AG09319 (cell line): ENCODE measurements at regions not wholly inside any gene's neighbourhood (a gene's known extent, or its start where the extent isn't known, plus 50 kb on each side); places are given as distances from the start of the nearest gene placed in this dataset.

ENCODE experiments used
- DNase-seq: peaks from one replicate; pipeline ENCODE4 v3.0.0-alpha.2; 2010; ENCODE audit warnings: low read depth; ENCODE audit errors: extremely low read depth
- CTCF ChIP-seq: IDR thresholded peaks from 2 replicates; pipeline ENCODE4 v1.5.1; 2011; ENCODE audit warnings: low read depth, mild to moderate bottlenecking, inconsistent platforms, low read length, moderate library complexity

DNA sequence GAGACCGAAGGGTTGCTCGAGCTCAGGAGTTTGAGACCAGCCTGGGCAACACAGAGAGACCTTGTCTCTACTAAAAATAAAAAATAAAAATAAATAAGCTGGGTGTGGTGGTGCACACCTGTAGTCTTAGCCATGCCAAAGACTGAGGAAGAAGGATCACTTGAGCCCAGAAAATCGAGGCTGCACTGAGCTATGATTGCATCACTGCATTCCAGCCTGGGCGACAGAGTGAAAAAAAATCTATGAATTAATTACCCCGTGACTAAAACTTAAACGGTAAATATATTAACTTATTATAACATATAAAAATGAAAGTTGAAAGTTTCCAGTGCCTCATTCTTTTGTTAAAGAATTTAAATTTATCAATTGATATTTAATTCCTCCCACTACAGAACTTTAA, 273.7 kb downstream of the KLF12 start:
- no peak for TF ChIP-seq CTCF
- DNase-seq, result no peak

- TF ChIP-seq CTCF, result no peak
- no peak for DNase-seq
These were observed 274.4 kb downstream of the KLF12 start for GRCh38 chr13:73859841-73860240.

GRCh38 chr13:73857106-73857505, 277.1 kb downstream of the KLF12 start:
- TF ChIP-seq CTCF, result no peak
- DNase-seq, result no peak

DNA sequence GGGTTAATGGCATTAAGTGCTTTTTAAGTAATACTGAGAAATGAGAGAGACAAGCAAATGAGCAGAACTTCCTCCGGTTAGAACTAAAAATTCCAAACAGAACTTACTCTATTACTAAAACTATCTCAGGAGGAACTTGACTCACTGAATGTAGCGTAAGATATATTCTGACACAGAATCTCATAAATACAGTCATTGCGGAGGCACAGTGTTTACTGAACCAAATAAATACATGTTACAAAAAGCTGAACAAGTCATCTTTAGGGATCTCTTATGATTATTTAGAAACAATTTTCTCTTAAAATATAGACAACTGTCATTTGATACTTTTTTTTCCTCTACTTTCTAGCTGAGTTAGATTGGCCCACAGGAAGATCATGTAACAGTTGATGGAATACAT, 283.1 kb downstream of the KLF12 start:
- no peak for DNase-seq
- no peak for TF ChIP-seq CTCF

GRCh38 chr13:73850104-73850873, 283.9 kb downstream of the KLF12 start:
- no peak for DNase-seq
- TF ChIP-seq CTCF, result no peak

DNA sequence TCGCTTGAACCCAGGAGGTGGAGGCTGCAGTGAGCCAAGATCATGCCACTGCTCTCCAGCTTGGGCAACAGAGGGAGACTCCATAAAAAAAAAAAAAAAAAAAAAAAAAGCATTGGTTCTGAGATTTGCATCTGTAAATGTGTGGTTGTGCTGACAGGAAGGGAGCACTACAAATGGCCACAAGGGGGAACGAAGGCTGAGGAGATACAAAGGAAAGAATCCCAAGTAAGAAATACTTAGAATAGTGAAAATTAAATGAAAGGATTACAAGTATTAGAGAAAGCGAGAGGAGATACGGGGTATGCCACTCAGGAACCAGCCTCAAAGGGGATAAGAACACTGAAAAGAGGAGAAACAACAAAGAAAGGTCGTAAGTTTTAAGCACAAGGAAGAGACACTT, 284.9 kb downstream of the KLF12 start:
- DNase-seq, result no peak
- peak; percentile 46 for TF ChIP-seq CTCF

DNA sequence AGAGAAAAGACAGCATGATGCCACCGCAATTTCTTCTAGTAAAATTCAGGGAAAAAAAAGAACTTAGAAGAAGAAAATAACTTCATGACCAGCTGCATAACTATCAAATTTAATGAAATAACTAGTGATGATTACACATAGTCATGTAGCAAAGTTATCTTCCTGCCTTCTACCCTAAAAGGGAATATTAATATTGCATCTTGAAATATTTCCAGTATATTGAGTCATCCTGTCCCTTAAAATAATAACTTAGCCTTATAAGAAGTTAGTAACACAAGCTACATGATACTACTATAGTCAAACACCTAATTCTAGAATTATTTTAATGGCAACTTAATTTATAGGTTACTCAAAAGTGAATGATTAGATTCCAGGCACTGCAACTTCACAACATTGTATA, 289.2 kb downstream of the KLF12 start:
- TF ChIP-seq CTCF, result no peak
- DNase-seq, result no peak
